ENCODE measurements at regions not wholly inside any gene's neighbourhood (a gene's known extent, or its start where the extent isn't known, plus 50 kb on each side); places are given as distances from the start of the nearest gene placed in this dataset.
A peak's percentile ranks its signal among the peaks of the same experiment; 100 is the strongest.
"Not testable (repeated sequence)": the region's sequence is repeated elsewhere in the genome, so short reads cannot be mapped to it uniquely, and the experiment has no call there.

DNA sequence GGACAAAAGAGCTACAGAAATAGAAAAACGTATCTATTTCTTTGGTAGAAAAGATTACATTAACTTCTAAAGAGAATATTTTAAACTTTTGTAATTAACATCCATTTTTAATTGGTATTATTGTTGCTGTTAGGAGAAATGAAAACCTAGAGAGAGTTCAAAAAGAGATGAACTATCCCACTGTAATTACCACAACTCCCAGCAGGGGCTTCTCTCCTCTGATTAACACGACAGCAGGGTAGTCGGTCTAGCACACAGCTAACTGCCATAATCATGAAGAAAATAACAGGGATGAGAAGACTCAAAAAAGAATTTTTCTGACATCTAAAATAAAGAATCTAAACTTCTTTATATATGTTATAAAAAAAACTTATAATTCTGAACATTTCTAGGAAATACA lies 86.2 kb upstream of the CDH9 start:
- H4K20me1 ChIP-seq (ENCODE audit: low read depth) = no peaks in the 10 kb centered on the region
- H3F3A ChIP-seq (ENCODE audit: low read depth) = no peaks in the 10 kb centered on the region
- TF ChIP-seq EZH2 (IDR thresholded peaks at IDR 0.05) (no peak), EZH2phosphoT487 (IDR thresholded peaks at IDR 0.05) (no peak)
- TF ChIP-seq, protein P1, sequence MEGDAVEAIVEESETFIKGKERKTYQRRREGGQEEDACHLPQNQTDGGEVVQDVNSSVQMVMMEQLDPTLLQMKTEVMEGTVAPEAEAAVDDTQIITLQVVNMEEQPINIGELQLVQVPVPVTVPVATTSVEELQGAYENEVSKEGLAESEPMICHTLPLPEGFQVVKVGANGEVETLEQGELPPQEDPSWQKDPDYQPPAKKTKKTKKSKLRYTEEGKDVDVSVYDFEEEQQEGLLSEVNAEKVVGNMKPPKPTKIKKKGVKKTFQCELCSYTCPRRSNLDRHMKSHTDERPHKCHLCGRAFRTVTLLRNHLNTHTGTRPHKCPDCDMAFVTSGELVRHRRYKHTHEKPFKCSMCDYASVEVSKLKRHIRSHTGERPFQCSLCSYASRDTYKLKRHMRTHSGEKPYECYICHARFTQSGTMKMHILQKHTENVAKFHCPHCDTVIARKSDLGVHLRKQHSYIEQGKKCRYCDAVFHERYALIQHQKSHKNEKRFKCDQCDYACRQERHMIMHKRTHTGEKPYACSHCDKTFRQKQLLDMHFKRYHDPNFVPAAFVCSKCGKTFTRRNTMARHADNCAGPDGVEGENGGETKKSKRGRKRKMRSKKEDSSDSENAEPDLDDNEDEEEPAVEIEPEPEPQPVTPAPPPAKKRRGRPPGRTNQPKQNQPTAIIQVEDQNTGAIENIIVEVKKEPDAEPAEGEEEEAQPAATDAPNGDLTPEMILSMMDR (IDR thresholded peaks at IDR 0.05) = peak; percentile 63
- H2AFZ ChIP-seq (replicated peaks) = no peak overlapping the region
- H3K36me3 Mint-ChIP-seq = no peaks in the 10 kb centered on the region
- no peaks in the 10 kb centered on the region for H3K27me3 ChIP-seq
- H3K4me3 Mint-ChIP-seq = no peak overlapping the region
- peaks cover 2% of the 10 kb centered on the region for H3K4me1 Mint-ChIP-seq
- no peaks in the 10 kb centered on the region for H3K4me1 ChIP-seq
- H3K9me3 Mint-ChIP-seq = peaks cover 7% of the 10 kb centered on the region
- no peak overlapping the region for H3K27ac Mint-ChIP-seq
- no peaks in the 10 kb centered on the region for H3K79me2 ChIP-seq (ENCODE audit: low read depth)
- no peak overlapping the region for H3K27ac ChIP-seq
- no peak overlapping the region for H3K9ac ChIP-seq
- H3K4me2 ChIP-seq = no peak overlapping the region
- no peaks in the 10 kb centered on the region for H3K27me3 Mint-ChIP-seq (ENCODE audit: insufficient read depth, low read depth)
- no peaks in the 10 kb centered on the region for H3K36me3 ChIP-seq
- peak; percentile 65 for DNase-seq (ENCODE audit: low spot score)
- H3K9me3 ChIP-seq (ENCODE audit: low read depth) = no peaks in the 10 kb centered on the region
- no peak overlapping the region for H3K4me3 ChIP-seq

DNA sequence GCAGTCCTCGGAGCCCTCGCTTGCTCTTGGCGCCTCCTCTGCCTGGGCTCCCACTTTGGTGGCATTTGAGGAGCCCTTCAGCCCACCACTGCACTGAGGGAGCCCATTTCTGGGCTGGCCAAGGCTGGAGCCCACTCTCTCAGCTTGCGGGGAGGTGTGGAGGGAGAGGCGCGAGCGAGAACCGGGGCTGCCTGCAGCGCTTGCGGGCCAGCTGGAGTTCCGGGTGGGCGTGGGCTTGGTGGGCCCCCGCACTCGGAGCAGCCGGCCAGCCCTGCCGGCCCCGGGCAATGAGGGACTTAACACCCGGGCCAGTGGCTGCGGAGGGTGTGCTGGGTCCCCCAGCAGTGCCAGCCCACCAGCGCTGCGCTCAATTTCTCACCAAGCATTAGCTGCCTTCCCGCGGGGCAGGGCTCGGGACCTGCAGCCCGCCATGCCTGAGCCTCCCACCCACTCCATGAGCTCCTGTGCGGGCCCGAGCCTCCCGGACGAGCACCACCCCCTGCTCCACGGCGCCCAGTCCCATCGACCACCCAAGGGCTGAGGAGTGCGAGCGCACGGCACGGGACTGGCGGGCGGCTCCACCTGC lies 81.4 kb upstream of the CDH9 start:
- H3K9me3 Mint-ChIP-seq = peaks cover 10% of the 10 kb centered on the region
- not testable (repeated sequence) for H3K27me3 Mint-ChIP-seq (ENCODE audit: insufficient read depth, low read depth); H3K36me3 ChIP-seq; H3F3A ChIP-seq (ENCODE audit: low read depth); H3K36me3 Mint-ChIP-seq; H3K4me2 ChIP-seq; DNase-seq (ENCODE audit: low spot score); H3K27ac ChIP-seq; H3K27me3 ChIP-seq; H3K79me2 ChIP-seq (ENCODE audit: low read depth); H3K27ac Mint-ChIP-seq; H3K9me3 ChIP-seq (ENCODE audit: low read depth); H2AFZ ChIP-seq (replicated peaks); H4K20me1 ChIP-seq (ENCODE audit: low read depth); H3K9ac ChIP-seq; H3K4me1 Mint-ChIP-seq; H3K4me3 ChIP-seq; H3K4me1 ChIP-seq; H3K4me3 Mint-ChIP-seq

DNA sequence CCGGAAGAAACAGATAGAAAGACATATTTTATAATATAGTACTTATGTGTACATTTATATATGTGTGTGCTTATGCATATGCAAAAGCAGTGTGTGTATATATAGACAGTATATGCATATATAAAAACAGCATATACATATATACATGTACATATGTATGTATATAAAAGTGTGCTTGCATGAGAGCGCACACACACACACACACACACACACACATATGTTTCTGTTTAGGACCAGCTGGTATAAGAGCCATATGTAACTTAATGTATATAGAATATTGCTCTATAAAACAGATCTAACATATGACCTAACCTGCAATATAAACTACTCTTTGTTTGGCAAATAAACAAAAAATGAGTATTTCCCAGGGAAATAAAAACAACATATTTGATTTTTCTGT lies 65.1 kb upstream of the CDH9 start:
- Histone ChIP-seq H3K27ac (no peak overlapping the region), H3K27me3 (no peaks in the 10 kb centered on the region), H3K4me1 (no peaks in the 10 kb centered on the region), H3K36me3 (no peaks in the 10 kb centered on the region), H3K9ac (no peak overlapping the region), H2AFZ (replicated peaks) (no peak overlapping the region), H3K4me2 (no peak overlapping the region), H4K20me1 (ENCODE audit: low read depth) (no peaks in the 10 kb centered on the region), H3K9me3 (ENCODE audit: low read depth) (no peaks in the 10 kb centered on the region), H3F3A (ENCODE audit: low read depth) (no peaks in the 10 kb centered on the region), H3K79me2 (ENCODE audit: low read depth) (no peaks in the 10 kb centered on the region), H3K4me3 (no peak overlapping the region)
- no peaks in the 10 kb centered on the region for H3K4me1 Mint-ChIP-seq
- no peak overlapping the region for H3K4me3 Mint-ChIP-seq
- H3K27me3 Mint-ChIP-seq (ENCODE audit: insufficient read depth, low read depth) = no peaks in the 10 kb centered on the region
- TF ChIP-seq EZH2 (IDR thresholded peaks at IDR 0.05) = no peak
- no peak overlapping the region for H3K27ac Mint-ChIP-seq
- DNase-seq (ENCODE audit: low spot score) = no peak
- H3K9me3 Mint-ChIP-seq = peaks cover 2% of the 10 kb centered on the region
- no peaks in the 10 kb centered on the region for H3K36me3 Mint-ChIP-seq

DNA sequence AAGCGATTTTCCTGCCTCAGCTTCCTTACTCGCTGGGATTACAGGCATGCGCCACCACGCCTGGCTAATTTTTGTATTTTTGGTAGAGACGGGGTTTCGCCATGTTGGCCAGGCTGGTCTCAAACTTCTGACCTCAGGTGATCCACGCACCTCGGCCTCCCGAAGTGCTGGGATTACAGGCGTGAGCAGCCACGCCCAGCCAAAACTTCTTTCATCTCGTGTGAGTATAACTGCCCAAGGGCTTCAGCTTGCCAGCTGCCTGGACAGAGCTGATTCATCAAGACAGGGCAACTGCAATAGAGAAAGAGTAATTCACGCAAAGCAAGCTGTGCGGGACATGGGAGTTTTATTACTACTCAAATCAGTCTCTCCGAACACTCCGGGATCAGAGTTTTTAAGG lies 57.4 kb upstream of the CDH9 start:
- H3K4me3 ChIP-seq; H4K20me1 ChIP-seq (ENCODE audit: low read depth); H3K27me3 ChIP-seq; H3K27ac Mint-ChIP-seq; H3K9ac ChIP-seq; H3K9me3 Mint-ChIP-seq; H3K36me3 ChIP-seq; H3K4me2 ChIP-seq; H3K4me1 Mint-ChIP-seq; H3F3A ChIP-seq (ENCODE audit: low read depth); H3K36me3 Mint-ChIP-seq; H3K9me3 ChIP-seq (ENCODE audit: low read depth); H3K79me2 ChIP-seq (ENCODE audit: low read depth); H3K4me3 Mint-ChIP-seq; H3K27ac ChIP-seq; H2AFZ ChIP-seq (replicated peaks); DNase-seq (ENCODE audit: low spot score); H3K27me3 Mint-ChIP-seq (ENCODE audit: insufficient read depth, low read depth); H3K4me1 ChIP-seq: not testable (repeated sequence)

DNA sequence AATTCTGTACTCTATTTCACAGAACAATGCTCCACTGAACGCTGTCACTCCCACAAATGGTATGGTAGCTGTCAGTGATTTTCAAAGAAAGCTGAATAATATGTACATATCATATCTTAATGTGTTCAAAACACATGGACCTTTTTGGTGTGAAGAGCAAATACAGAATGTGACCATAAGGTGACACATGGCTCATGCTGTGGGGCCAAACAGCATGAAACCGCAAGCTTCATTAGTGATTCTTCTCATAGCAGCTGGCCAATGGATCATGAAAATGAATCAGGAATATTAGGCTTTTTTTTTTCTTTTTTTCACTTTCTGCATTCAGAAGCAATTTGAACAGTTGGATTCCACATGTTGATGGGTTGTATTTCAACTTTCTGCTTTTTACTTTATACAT lies 54.9 kb upstream of the CDH9 start:
- Histone ChIP-seq H3F3A (ENCODE audit: low read depth) (no peaks in the 10 kb centered on the region), H3K4me3 (no peak overlapping the region), H3K79me2 (ENCODE audit: low read depth) (no peaks in the 10 kb centered on the region), H3K27ac (no peak overlapping the region), H3K9ac (no peak overlapping the region), H4K20me1 (ENCODE audit: low read depth) (no peaks in the 10 kb centered on the region), H3K9me3 (ENCODE audit: low read depth) (no peaks in the 10 kb centered on the region), H3K4me2 (no peak overlapping the region), H3K4me1 (no peaks in the 10 kb centered on the region), H2AFZ (replicated peaks) (peak overlapping the region; percentile 6), H3K27me3 (no peaks in the 10 kb centered on the region), H3K36me3 (no peaks in the 10 kb centered on the region)
- no peaks in the 10 kb centered on the region for H3K36me3 Mint-ChIP-seq
- no peak overlapping the region for H3K27ac Mint-ChIP-seq
- no peak overlapping the region for H3K4me3 Mint-ChIP-seq
- no peaks in the 10 kb centered on the region for H3K27me3 Mint-ChIP-seq (ENCODE audit: insufficient read depth, low read depth)
- no peak for DNase-seq (ENCODE audit: low spot score)
- TF ChIP-seq EZH2phosphoT487 (IDR thresholded peaks at IDR 0.05) = no peak
- TF ChIP-seq, protein P1 (IDR thresholded peaks at IDR 0.05) = no peak
- TF ChIP-seq EZH2 (IDR thresholded peaks at IDR 0.05) = no peak
- no peaks in the 10 kb centered on the region for H3K4me1 Mint-ChIP-seq
- H3K9me3 Mint-ChIP-seq = no peaks in the 10 kb centered on the region
